ENCODE measurements at regions not wholly inside any gene's neighbourhood (a gene's known extent, or its start where the extent isn't known, plus 50 kb on each side); places are given as distances from the start of the nearest gene placed in this dataset.

DNA sequence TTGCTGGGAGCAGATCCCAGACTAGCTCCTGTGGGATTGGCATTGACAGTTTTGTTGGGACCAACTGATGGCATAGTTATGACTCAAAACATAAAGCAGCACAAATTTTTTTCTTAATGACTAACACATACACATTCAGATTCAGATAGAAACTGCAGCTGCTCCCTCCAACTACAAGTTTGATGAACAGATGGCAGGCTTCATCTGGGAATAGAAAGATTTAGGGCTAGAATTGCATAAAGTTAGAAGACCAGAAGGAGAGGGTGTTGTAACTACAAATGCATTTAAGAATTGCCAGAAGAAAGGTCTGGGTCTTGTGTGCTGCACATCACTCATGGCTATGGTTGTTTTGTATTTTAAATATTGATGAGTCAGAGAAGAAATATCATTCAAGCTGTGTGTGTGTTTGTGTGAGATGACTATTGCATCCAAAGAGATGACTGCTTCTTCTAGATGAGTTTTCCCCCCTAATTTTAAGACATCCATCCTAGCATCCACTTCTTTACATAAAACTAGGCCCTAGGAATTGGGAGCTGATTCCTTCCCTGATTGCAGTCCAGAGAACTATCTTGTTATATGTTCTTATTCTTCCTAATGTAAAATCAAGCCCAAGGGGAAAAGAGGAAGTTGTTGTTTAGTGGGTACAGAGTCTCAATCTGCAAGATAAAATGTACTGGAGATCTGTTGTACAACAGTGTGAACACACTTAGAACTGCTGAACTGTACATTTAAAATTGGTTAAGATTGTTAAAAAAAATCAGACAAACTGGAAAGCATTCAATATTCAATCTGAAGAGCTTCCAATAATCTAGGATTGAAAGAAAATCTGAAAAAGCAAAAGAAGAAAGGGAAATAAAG lies 175.1 kb downstream of the PARM1 start:
- no peak for DNase-seq

GRCh38 chr4:75102787-75103085 lies 169.8 kb downstream of the PARM1 start:
- no peak for DNase-seq

GRCh38 chr4:75101906-75102786 lies 169.2 kb downstream of the PARM1 start:
- no peak for DNase-seq
